Adrenal gland (tissue), 9 donors: ENCODE measurements at regions not wholly inside any gene's neighbourhood (a gene's known extent, or its start where the extent isn't known, plus 50 kb on each side); places are given as distances from the start of the nearest gene placed in this dataset.
"Not testable (repeated sequence)": the region's sequence is repeated elsewhere in the genome, so short reads cannot be mapped to it uniquely, and the experiment has no call there.

Source experiments
- DNase-seq, 7 donors: peaks; one replicate each; pipeline ENCODE4 v3.0.0-alpha.2; 2019 to 2020
- H3K27ac ChIP-seq, 5 donors: fragments of 200-600 bp; sonication (generic) in 4 of 5; 1 replicate in 3 of 5; 2 replicates in 2 of 5; pipeline versions ENCODE4 v1.5.1 to v1.8.0; 2016 to 2020; ENCODE audit warnings: mild to moderate bottlenecking in 1 of 5
- H3K27me3 ChIP-seq: fragments of 200-600 bp; 2 replicates; pipeline ENCODE4 v1.8.0; 2021
- H3K36me3 ChIP-seq, 2 donors: fragments of 200-600 bp; replicated peaks in 1 of 2; 1 replicate in 1 of 2; 2 replicates in 1 of 2; pipeline versions ENCODE4 v1.5.1 to v1.8.0; 2018 to 2022
- H3K4me1 ChIP-seq, 2 donors: fragments of 200-600 bp; replicated peaks in 1 of 2; 1 replicate in 1 of 2; 2 replicates in 1 of 2; pipeline versions ENCODE4 v1.5.1 to v1.8.0; 2018 to 2021
- H3K4me3 ChIP-seq, 4 donors: fragments of 200-600 bp; sonication (generic) in 3 of 4; one replicate each; pipeline ENCODE4 v1.5.1; 2016 to 2018
- H3K9me3 ChIP-seq, 3 donors: fragments of 200-600 bp; sonication (generic) in 1 of 3; replicated peaks in 1 of 3; 1 replicate in 2 of 3; 2 replicates in 1 of 3; pipeline versions ENCODE4 v1.5.1 to v1.8.0; 2016 to 2021
- CTCF ChIP-seq, 6 experiments: fragments of 450-650 bp in 4 of 6; fragments of 200-600 bp in 2 of 6; sonication (generic) in 1 of 6; IDR thresholded peaks; 1 replicate in 5 of 6; 2 replicates in 1 of 6; pipeline versions ENCODE4 v1.5.1 to v1.8.0; 2016 to 2021; ENCODE audit warnings: antibody characterized with exemption in 6 of 6, mild to moderate bottlenecking in 2 of 6, moderate library complexity in 1 of 6
- POLR2A ChIP-seq, 2 donors: fragments of 450-650 bp; IDR thresholded peaks; one replicate each; pipeline ENCODE4 v1.6.1; 2017; ENCODE audit warnings: antibody characterized with exemption in 2 of 2, mild to moderate bottlenecking in 2 of 2, moderate library complexity in 1 of 2
- WGBS, 4 donors: extraction: QIAGEN DNeasy Blood & Tissue Kit in 2 of 4; methylation state at CpG; one replicate each; pipeline versions ENCODE4 v1.1.5 to v1.1.7; 2013 to 2017; 5-methylcytosine and 5-hydroxymethylcytosine counted together
- intact Hi-C, 2 donors: fragments of 100-400 bp; cut with DNase I; formaldehyde crosslinking; loops; one replicate each; pipeline versions ENCODE4 v1.14.1 to v1.15.0; 2022 to 2023
- donor health status: healthy with polysubstance abuse.
- donor health status: Bipolar disorder and iron deficiency.
- donor health status: DM: yes; HTN: yes; CAD: no.
- donor health status: DM: no; HTN: no; CAD: no.
- donor health status: DM: no; HTN: no; CAD: no.

- H3K4me1 ChIP-seq, result no peaks in the 10 kb centered on the region
- TF ChIP-seq CTCF (IDR thresholded peaks at IDR 0.05), result no peak
- TF ChIP-seq POLR2A (IDR thresholded peaks at IDR 0.05), result no peak
- H3K36me3 ChIP-seq, result no peaks in the 10 kb centered on the region
- H3K27ac ChIP-seq, result no peak overlapping the region
- no peak overlapping the region for H3K4me3 ChIP-seq
- intact Hi-C loops, result no loop called here
- DNase-seq, result no peak
- no peaks in the 10 kb centered on the region for H3K9me3 ChIP-seq
- H3K27me3 ChIP-seq, result no peaks in the 10 kb centered on the region
Observed at GRCh38 chr12:30568453-30568852, 127.2 kb downstream of the IPO8 start.

- no peaks in the 10 kb centered on the region for H3K36me3 ChIP-seq
- H3K4me3 ChIP-seq, result no peak overlapping the region
- intact Hi-C loops, result no loop called here
- no peak overlapping the region for H3K27ac ChIP-seq
- 80 to 90% (median 87%) methylated on average over 1 of the region's 1 CpG for WGBS, 4 donors
- no peak for TF ChIP-seq POLR2A (IDR thresholded peaks at IDR 0.05)
- TF ChIP-seq CTCF (IDR thresholded peaks at IDR 0.05), result no peak
- no peak for DNase-seq
- H3K4me1 ChIP-seq, result no peaks in the 10 kb centered on the region
- H3K27me3 ChIP-seq, result no peaks in the 10 kb centered on the region
- no peaks in the 10 kb centered on the region for H3K9me3 ChIP-seq
Observed at GRCh38 chr12:30567082-30567481, 128.6 kb downstream of the IPO8 start.

- Histone ChIP-seq H3K27me3 (no peaks in the 10 kb centered on the region), H3K4me3 (no peak overlapping the region), H3K9me3 (no peaks in the 10 kb centered on the region), H3K36me3 (no peaks in the 10 kb centered on the region), H3K4me1 (no peaks in the 10 kb centered on the region), H3K27ac (no peak overlapping the region)
- 64 to 73% (median 67%) methylated on average over 2 of the region's 2 CpGs for WGBS, 4 donors
- no peak for TF ChIP-seq POLR2A (IDR thresholded peaks at IDR 0.05)
- intact Hi-C loops, result no loop called here
- no peak for DNase-seq
Observed at GRCh38 chr12:30564394-30564793, 131.3 kb downstream of the IPO8 start.

- Histone ChIP-seq H3K4me1 (no peaks in the 10 kb centered on the region), H3K4me3 (no peak overlapping the region), H3K27me3 (no peaks in the 10 kb centered on the region), H3K9me3 (no peaks in the 10 kb centered on the region), H3K27ac (no peak overlapping the region), H3K36me3 (no peaks in the 10 kb centered on the region)
- TF ChIP-seq POLR2A (IDR thresholded peaks at IDR 0.05) (no peak), CTCF (IDR thresholded peaks at IDR 0.05) (no peak)
- 37 to 65% (median 52%) methylated on average over 1 of the region's 1 CpG for WGBS, 4 donors
- intact Hi-C loops, result no loop called here
- DNase-seq, result peak in 1 of 7 donors; percentile 7
Observed at GRCh38 chr12:30548203-30548602, 147.5 kb downstream of the IPO8 start.

- TF ChIP-seq POLR2A (IDR thresholded peaks at IDR 0.05), result no peak
- TF ChIP-seq CTCF (IDR thresholded peaks at IDR 0.05), result no peak
- no peak overlapping the region for H3K27ac ChIP-seq
- H3K4me3 ChIP-seq, result no peak overlapping the region
- H3K9me3 ChIP-seq, result no peaks in the 10 kb centered on the region
- H3K4me1 ChIP-seq, result no peaks in the 10 kb centered on the region
- 86 to 100% (median 98%) methylated on average over 2 to 4 of the region's 4 CpGs for WGBS, 4 donors
- no peaks in the 10 kb centered on the region for H3K36me3 ChIP-seq
- no peak for DNase-seq
- H3K27me3 ChIP-seq, result no peaks in the 10 kb centered on the region
- intact Hi-C loops, result no loop called here
Observed at GRCh38 chr12:30546121-30546520, 149.5 kb downstream of the IPO8 start.

- H3K27ac ChIP-seq, H3K27me3 ChIP-seq, DNase-seq, H3K4me3 ChIP-seq, intact Hi-C loops, H3K4me1 ChIP-seq, H3K9me3 ChIP-seq, H3K36me3 ChIP-seq: not testable (repeated sequence)
- WGBS, 4 donors, result 88 to 94% (median 90%) methylated on average over 3 of the region's 3 CpGs
Observed at GRCh38 chr12:30544704-30545103, 151.0 kb downstream of the IPO8 start.
